B cell (primary cell): ENCODE measurements at regions not wholly inside any gene's neighbourhood (a gene's known extent, or its start where the extent isn't known, plus 50 kb on each side); places are given as distances from the start of the nearest gene placed in this dataset.

Experiments used
- EZH2 ChIP-seq: IDR thresholded peaks from 2 replicates; pipeline ENCODE4 v1.6.1; 2012; ENCODE audit warnings: borderline replicate concordance, low read depth, mild to moderate bottlenecking, moderate library complexity, low read length; ENCODE audit not compliant: insufficient read depth, poor library complexity, severe bottlenecking
- TF ChIP-seq, protein P1 (sequence below): fragments of 200-600 bp; IDR thresholded peaks from one replicate; pipeline ENCODE4 v1.8.0; 2022; ENCODE audit warnings: antibody characterized with exemption, mild to moderate bottlenecking

DNA sequence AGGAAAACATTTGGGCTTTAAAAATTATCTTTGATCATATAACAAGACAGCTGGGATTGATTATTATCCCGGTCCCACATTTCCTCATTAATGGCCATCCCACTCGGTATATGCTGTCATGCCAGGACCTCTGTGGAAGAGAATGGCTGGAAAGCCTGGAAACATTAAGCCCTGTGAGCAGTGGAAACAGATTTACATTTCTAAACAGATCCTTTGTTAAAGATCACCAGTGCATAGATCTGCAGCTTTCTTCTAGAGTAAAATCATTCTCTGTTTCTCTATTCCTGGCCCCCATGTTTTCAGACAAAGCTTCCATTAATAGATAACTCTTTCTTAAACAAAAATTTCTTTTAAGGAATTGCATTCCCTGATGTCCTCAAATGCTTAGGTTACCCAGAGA is 152.2 kb downstream of the CAVIN4 start:
- TF ChIP-seq, protein P1, sequence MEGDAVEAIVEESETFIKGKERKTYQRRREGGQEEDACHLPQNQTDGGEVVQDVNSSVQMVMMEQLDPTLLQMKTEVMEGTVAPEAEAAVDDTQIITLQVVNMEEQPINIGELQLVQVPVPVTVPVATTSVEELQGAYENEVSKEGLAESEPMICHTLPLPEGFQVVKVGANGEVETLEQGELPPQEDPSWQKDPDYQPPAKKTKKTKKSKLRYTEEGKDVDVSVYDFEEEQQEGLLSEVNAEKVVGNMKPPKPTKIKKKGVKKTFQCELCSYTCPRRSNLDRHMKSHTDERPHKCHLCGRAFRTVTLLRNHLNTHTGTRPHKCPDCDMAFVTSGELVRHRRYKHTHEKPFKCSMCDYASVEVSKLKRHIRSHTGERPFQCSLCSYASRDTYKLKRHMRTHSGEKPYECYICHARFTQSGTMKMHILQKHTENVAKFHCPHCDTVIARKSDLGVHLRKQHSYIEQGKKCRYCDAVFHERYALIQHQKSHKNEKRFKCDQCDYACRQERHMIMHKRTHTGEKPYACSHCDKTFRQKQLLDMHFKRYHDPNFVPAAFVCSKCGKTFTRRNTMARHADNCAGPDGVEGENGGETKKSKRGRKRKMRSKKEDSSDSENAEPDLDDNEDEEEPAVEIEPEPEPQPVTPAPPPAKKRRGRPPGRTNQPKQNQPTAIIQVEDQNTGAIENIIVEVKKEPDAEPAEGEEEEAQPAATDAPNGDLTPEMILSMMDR, result no peak
- no peak for TF ChIP-seq EZH2
